ENCODE measurements at regions not wholly inside any gene's neighbourhood (a gene's known extent, or its start where the extent isn't known, plus 50 kb on each side); places are given as distances from the start of the nearest gene placed in this dataset.
"Not testable (repeated sequence)": the region's sequence is repeated elsewhere in the genome, so short reads cannot be mapped to it uniquely, and the experiment has no call there.

DNA sequence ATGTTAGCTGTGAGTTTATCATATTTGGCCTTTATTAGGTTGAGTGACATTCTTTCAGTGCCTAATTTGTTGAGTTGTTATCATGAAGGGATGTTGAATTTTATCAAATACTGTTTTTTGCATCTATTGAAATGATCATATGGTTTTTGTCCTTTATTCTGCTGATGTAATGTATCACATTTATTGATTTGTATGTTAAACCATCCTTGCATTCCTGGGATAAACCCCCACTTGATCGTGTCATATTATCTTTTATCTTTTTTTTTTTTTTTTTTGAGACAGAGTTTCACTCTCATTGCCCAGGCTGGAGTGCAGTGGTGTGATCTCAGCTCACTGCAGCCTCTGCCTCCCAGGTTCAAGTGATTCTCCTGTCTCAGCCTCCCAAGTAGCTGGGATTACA lies 51.9 kb upstream of the MFGE8 start:
- H3K27me3 Mint-ChIP-seq = peaks cover 24% of the 10 kb centered on the region
- ATAC-seq, H3K27ac Mint-ChIP-seq, DNase-seq, H3K4me1 Mint-ChIP-seq, CTCF ChIA-PET, H3K36me3 Mint-ChIP-seq, H3K4me3 Mint-ChIP-seq: not testable (repeated sequence)
- H3K9me3 Mint-ChIP-seq (ENCODE audit: low read depth) = peaks cover 14% of the 10 kb centered on the region

DNA sequence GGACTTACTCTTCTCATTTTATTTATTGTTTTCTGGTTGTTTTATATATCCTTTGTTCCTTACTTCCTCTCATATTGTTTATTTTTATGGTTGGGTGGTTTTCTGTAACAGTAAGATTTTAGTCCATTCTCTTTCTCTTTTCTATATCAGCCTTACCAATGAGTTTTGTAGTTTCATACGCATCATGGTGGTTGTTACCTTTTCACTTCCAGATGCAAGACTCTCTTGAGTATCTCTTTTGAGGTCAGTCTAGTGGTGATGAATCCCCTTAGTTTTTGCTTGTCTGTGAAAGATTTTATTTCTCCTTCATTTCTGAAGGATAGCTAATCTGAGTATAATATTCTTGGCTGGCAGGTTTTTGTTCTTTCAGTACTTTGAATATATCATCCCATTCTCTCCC lies 57.1 kb upstream of the MFGE8 start:
- no peak for DNase-seq

DNA sequence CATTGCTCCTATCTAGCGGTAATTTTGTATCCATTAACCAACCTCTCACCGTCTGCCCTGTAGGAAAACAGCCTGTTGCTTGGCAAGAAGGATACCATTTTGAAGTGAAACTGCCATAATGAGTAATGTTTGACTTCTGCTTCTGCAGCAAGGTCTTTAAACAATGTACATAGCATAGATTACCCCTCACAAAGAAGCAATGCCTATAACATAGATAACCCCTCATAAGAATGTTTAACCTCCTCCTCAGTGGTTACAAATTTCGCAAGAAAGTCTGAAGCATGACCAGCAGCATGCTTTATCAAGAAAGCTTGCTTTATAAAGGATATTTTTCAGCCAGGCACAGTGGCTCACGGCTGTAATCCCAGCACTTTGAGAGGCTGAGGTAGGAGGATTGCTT lies 61.2 kb upstream of the MFGE8 start:
- Mint-ChIP-seq H3K36me3 (no peaks in the 10 kb centered on the region), H3K4me3 (no peak overlapping the region)
- CTCF ChIA-PET = no interaction called here

More for the DNA sequence above, 57.1 kb upstream of the MFGE8 start:
- Mint-ChIP-seq H3K4me3 (no peak overlapping the region), H3K4me1 (no peaks in the 10 kb centered on the region), H3K9me3 (ENCODE audit: low read depth) (peaks cover 11% of the 10 kb centered on the region), H3K36me3 (peaks cover 2% of the 10 kb centered on the region), H3K27ac (no peak overlapping the region), H3K27me3 (peaks cover 2% of the 10 kb centered on the region)
- CTCF ChIA-PET = no interaction called here
- no peak for ATAC-seq

DNA sequence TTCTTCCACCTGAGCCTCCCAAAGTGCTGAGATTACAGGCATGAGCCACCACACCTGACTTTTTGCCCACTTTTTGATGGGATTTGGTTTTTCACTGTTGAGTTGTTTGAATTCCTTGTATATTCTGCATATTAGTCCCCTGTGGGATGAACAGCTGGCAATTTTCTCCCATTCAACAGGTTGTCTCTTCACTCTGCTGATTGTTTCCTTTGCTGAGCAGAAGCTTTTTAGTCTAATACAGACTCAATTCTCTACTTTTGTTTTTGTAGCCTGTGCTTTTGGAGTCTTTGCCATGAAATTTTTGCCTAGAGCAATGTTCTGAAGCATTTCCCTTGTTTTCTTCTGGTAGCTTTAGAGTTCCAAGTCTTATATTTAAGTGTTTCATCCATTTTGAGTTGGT lies 62.7 kb upstream of the MFGE8 start:
- Mint-ChIP-seq H3K4me3 (no peak overlapping the region), H3K27ac (no peak overlapping the region), H3K27me3 (peaks cover 18% of the 10 kb centered on the region), H3K36me3 (no peaks in the 10 kb centered on the region), H3K9me3 (ENCODE audit: low read depth) (no peaks in the 10 kb centered on the region), H3K4me1 (no peaks in the 10 kb centered on the region)
- no peak for ATAC-seq
- no peak for DNase-seq
- CTCF ChIA-PET = no interaction called here

More for the DNA sequence above, 61.2 kb upstream of the MFGE8 start:
- no peak for DNase-seq
- Mint-ChIP-seq H3K27me3 (peaks cover 18% of the 10 kb centered on the region), H3K27ac (no peak overlapping the region), H3K4me1 (no peaks in the 10 kb centered on the region), H3K9me3 (ENCODE audit: low read depth) (peaks cover 2% of the 10 kb centered on the region)
- ATAC-seq = no peak

DNA sequence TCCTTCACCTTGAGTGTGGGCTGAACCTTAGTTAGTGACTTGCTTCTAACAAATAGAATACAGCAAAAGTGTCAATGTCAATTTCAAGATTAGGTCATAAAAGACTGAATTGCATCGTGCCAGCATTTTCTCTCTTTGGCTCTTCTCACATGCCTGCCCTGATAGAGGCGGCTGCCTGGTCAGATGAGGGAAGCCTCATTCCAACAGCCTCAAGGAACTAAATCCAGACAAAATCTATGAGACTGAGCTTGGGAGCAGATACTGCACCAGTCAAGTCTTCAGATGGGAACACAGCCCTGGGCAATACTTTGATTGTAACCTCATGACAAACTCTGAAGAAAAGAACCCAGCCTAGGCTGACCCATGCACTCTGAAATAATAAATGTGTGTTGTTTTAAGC lies 63.5 kb upstream of the MFGE8 start:
- CTCF ChIA-PET = no interaction called here
- no peak overlapping the region for H3K4me3 Mint-ChIP-seq

DNA sequence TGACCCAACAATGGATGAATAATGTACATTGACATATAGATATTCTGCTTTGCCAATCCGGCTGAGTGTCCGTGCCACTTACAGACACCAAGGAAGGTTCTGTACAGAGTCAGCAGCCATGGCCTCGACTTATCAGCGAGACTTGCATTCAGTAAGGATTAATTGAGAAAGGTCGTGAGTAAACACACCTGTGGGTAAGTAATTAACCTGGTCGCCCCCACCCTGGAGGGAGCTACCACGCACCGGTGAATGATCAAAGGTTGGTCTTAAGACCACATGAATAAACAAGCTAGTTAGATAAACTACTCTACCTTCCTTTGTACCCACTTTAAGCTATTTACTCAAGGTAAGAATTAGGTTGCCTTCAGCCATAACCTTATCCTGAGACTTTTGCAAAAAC lies 66.5 kb upstream of the MFGE8 start:
- Mint-ChIP-seq H3K27ac (no peak overlapping the region), H3K27me3 (peaks cover 18% of the 10 kb centered on the region), H3K36me3 (no peaks in the 10 kb centered on the region), H3K9me3 (ENCODE audit: low read depth) (no peaks in the 10 kb centered on the region), H3K4me1 (no peaks in the 10 kb centered on the region), H3K4me3 (no peak overlapping the region)
- CTCF ChIA-PET = no interaction called here
- DNase-seq (no peak), ATAC-seq (no peak)

More for the DNA sequence above, 63.5 kb upstream of the MFGE8 start:
- DNase-seq (no peak), ATAC-seq (no peak)
- Mint-ChIP-seq H3K36me3 (no peaks in the 10 kb centered on the region), H3K27me3 (peaks cover 18% of the 10 kb centered on the region), H3K9me3 (ENCODE audit: low read depth) (no peaks in the 10 kb centered on the region), H3K27ac (no peak overlapping the region), H3K4me1 (no peaks in the 10 kb centered on the region)

DNA sequence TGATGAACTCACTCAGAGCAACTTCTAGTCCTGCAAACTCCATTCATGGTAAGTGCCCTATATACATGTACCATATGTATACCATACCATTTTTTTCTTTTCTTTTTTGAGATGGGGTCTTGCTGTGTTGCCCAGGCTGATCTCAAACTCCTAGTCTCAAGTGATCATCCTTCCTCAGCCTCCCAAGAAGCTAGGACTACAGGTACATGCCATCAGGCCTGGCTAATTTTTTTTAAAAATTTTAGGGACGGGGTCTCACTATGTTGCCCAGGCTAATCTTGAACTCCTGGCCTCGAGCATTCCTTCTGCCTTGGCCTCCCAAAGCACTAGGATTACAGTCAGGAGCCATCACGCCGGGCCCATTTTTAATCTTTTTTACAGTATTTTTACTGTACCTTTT lies 67.3 kb upstream of the MFGE8 start:
- Mint-ChIP-seq H3K27ac (no peak overlapping the region), H3K4me3 (no peak overlapping the region), H3K36me3 (no peaks in the 10 kb centered on the region), H3K9me3 (ENCODE audit: low read depth) (no peaks in the 10 kb centered on the region), H3K27me3 (peaks cover 13% of the 10 kb centered on the region), H3K4me1 (no peaks in the 10 kb centered on the region)
- no peak for DNase-seq
- CTCF ChIA-PET = no interaction called here
- no peak for ATAC-seq

DNA sequence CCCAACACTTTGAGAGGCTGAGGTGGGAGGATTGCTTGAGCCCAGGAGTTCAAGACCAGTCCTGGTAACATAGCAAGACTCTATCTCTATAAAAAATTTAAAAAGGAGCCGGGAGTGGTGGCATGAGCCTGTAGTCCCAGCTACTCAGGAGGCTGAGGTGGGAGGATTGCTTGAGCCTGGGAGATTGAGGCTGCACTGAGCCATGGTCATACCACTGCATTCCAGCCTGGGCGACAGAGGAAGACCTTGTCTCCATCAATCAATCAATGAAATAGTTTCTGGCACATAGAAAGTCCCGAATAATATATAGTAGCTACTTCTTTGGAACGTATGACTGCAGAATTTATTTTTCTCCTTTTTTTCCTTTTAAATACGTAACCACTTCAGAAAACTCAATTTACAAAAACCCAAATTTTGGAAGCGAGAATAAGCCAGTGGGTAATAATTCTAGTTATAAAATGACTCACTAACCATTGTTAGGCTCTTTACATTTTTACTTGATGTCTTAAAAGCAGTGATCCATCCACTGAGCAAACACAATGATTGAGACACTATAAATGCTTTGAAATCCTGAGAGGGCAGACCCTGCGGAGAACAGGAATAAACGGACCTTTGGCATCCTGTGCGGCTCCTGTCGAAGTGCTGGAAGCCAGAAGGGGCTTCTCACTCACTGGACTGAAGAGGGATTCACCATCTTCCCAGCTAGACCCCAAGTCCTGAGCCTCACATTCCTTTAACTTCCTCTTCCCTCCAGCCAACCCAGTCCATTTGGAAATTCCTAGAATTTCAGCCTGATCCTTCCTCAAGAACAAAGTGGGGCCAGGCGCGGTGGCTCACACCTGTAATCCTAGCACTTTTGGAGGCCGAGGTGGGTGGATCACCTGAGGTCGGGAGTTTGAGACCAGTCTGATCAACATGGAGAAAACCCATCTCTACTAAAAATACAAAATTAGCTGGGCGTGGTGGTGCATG lies 68.4 kb upstream of the MFGE8 start:
- CTCF ChIA-PET = no interaction called here
- Mint-ChIP-seq H3K4me3 (no peak overlapping the region), H3K27me3 (peaks cover 4% of the 10 kb centered on the region)

DNA sequence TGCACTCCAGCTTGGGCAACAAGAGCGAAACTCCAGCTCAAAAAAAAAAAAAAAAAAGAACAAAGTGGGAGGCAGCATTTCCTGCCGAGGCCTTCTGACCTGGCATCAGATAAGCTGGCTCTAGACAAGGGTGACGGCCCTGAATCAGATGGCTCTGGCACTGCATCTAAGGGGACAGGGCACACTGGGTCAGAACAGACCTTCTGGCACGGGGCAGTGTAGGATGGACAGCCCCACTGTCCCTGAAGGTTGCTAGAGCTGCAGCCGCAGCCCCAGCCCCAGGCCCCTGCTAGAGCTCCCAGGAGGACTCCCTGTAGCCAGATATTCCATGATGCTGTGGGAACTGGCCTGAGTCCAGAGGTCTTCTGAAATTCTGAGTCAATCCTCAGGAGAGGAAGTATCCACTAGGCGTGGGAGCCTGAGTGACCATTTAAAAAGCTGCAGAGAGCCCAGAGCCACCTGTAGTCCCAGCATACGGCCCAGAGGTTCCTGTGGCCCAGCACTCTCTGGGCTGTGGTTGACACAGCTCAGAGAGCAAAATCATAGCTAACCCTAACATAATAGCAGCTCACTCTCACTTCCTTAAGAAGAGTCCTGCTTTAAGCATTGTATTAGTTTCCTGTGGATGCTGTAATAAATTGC lies 69.2 kb upstream of the MFGE8 start:
- ATAC-seq (no peak), DNase-seq (no peak)
- Mint-ChIP-seq H3K4me3 (no peak overlapping the region), H3K9me3 (ENCODE audit: low read depth) (no peaks in the 10 kb centered on the region), H3K27me3 (no peaks in the 10 kb centered on the region), H3K27ac (no peak overlapping the region), H3K36me3 (no peaks in the 10 kb centered on the region), H3K4me1 (no peaks in the 10 kb centered on the region)
- CTCF ChIA-PET = no interaction called here

More for the DNA sequence above, 68.4 kb upstream of the MFGE8 start:
- H3K27ac Mint-ChIP-seq = no peak overlapping the region
- ATAC-seq (no peak), DNase-seq (no peak)
- no peaks in the 10 kb centered on the region for H3K4me1 Mint-ChIP-seq
- H3K9me3 Mint-ChIP-seq (ENCODE audit: low read depth) = no peaks in the 10 kb centered on the region
- H3K36me3 Mint-ChIP-seq = no peaks in the 10 kb centered on the region

DNA sequence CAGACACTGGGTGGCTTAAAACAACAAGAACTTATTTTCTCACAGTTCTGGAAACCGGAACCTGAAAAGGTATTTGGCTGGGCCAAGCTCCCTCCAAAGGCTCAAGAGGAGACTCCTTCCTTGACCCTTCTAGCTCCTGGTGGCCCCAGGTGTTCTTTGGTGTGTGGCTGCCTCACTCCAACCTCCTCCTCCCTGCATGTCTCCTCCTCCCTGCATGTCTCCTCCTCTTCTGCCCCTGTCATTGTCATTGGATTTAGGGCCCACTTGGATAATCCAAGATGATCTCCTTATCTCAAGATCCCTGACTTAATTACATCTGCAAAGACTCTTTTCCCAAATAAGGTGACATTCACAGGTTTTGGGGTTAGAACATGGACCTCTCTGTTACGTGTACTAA lies 69.8 kb upstream of the MFGE8 start:
- CTCF ChIA-PET = no interaction called here
- Mint-ChIP-seq H3K9me3 (ENCODE audit: low read depth) (no peaks in the 10 kb centered on the region), H3K27ac (no peak overlapping the region), H3K36me3 (no peaks in the 10 kb centered on the region), H3K4me3 (no peak overlapping the region), H3K4me1 (no peaks in the 10 kb centered on the region), H3K27me3 (no peaks in the 10 kb centered on the region)
- no peak for ATAC-seq
- no peak for DNase-seq

DNA sequence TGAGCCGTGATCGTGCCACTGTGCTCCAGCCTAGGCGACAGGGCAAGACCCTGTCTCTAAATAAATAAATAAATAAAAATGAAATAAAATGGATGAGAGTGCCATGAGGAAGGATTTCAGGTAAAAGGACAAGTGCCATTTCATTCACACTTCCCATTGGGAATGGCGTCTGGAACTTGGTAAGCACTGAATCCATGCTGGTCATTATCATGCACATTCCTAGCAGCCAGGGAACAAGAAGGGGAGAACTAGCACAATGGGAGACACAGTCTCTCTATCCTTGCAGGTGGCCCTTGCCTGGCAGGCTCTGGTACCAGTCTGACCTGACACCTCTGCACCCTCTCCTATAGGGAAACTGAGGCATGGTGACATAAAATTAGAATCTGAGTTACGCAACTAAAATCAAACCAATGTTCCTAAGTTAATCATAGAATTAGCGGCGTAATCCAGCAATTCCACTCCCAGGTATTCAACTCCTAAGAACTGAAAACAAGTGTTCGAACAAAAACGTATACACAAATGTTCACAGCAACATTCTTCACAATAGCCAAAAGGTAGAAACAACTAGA lies 70.8 kb upstream of the MFGE8 start:
- DNase-seq (no peak), ATAC-seq (no peak)
- H3K27ac Mint-ChIP-seq = no peak overlapping the region
- H3K9me3 Mint-ChIP-seq (ENCODE audit: low read depth) = no peaks in the 10 kb centered on the region
- CTCF ChIA-PET = no interaction called here
- no peak overlapping the region for H3K4me3 Mint-ChIP-seq
- no peaks in the 10 kb centered on the region for H3K36me3 Mint-ChIP-seq
- peaks cover 2% of the 10 kb centered on the region for H3K27me3 Mint-ChIP-seq
- H3K4me1 Mint-ChIP-seq = no peaks in the 10 kb centered on the region

DNA sequence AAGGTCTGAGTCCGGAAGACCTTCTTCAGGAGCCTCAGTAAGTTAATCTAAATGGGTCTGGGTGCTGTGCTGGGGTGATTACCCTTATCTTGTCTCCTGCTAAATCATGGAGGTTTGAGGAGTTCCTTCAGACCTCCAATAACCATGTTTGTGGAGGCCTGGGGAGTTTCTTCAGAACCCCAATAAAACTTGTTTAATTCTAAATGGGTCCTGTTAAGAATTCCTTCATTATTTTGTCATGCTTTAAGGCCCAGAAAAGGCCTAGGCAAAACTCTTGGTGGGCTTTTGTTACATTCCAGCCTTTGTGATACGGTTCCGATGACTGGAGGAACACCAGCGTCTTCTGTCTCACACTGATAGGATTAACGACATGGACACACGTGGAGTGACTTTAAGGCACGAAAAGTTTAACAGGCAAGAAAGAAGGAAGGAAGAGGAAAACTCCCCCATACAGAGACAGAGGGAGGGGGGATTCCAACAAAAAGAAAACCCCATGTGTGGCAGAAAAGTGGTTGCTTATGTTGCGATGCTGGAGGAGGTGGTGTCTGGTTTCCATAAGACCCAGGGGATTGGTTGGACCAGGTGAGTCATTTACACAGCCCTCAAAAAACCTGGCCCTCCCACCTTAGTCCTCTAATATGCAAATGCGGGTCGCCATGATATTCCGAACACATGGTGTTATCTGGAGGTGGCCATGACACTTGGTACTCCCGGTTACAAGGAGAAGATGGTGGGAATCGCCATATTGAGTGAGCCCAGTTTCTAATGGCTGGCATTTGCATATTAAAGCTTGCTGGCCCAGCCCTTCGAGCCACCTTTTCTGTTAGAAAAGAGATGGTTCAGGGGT lies 72.6 kb upstream of the MFGE8 start:
- Mint-ChIP-seq H3K27me3 (peaks cover 12% of the 10 kb centered on the region), H3K9me3 (ENCODE audit: low read depth) (no peaks in the 10 kb centered on the region), H3K27ac (no peak overlapping the region), H3K4me1 (no peaks in the 10 kb centered on the region), H3K36me3 (no peaks in the 10 kb centered on the region), H3K4me3 (no peak overlapping the region)
- ATAC-seq = no peak
- CTCF ChIA-PET = interaction anchor here (1.2 kb wide), 1 partner anchor 81 kb away, joined by 3 read pairs; no protein-coding TSS in a partner anchor
- DNase-seq = no peak

DNA sequence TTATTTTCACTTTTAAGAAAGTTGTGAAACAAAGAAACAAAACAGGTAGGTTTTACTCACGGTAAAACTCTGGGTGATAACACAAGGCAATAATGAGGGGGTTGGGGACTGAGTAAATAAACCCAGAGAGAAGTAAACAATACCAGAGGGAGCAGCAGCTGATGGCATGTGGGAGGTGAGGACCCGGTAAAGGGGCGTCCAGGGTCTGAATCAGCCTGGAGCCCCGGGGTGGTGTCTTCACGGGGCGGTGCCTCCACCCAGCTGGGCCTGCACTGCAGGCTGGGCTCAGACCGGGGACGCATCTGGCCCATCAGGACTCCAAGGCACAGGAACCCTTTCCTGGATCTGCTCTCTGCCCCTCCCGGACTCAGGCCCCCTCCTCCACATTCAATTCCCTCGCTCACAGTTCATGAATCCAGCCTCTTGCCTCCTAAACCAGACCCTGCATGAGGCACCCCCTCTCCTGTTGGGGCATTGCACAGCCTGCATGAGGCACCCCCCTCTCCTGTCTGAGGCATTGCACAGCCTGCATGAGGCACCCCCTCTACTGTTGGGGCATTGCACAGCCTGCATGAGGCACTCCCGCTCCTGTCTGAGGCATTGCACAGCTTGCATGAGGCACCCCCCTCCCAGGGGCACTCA lies 73.9 kb upstream of the MFGE8 start:
- Mint-ChIP-seq H3K27me3 (peaks cover 16% of the 10 kb centered on the region), H3K36me3 (no peaks in the 10 kb centered on the region), H3K27ac (no peak overlapping the region), H3K4me1 (no peaks in the 10 kb centered on the region), H3K4me3 (no peak overlapping the region), H3K9me3 (ENCODE audit: low read depth) (no peaks in the 10 kb centered on the region)
- ATAC-seq (no peak), DNase-seq (no peak)
- CTCF ChIA-PET = interaction anchor here (1.2 kb wide), 1 partner anchor 82 kb away, joined by 3 read pairs; no protein-coding TSS in a partner anchor

Data from activated CD8-positive, alpha-beta memory T cell treated with anti-CD3 and anti-CD28 coated beads, Interleukin-2, amount 10 ng/mL, durations not matched to agents 7 days and 5 days (primary cell).